Heart left ventricle (tissue), 13 donors: ENCODE measurements at regions not wholly inside any gene's neighbourhood (a gene's known extent, or its start where the extent isn't known, plus 50 kb on each side); places are given as distances from the start of the nearest gene placed in this dataset.

Experiments used
- CTCF ChIP-seq, 12 donors: fragments of 200-600 bp; sonication (generic) in 4 of 12; IDR thresholded peaks; one replicate each; pipeline versions ENCODE4 v1.5.0 to v1.8.0; 2018 to 2022; ENCODE audit warnings: antibody characterized with exemption in 12 of 12, mild to moderate bottlenecking in 5 of 12
- POLR2A ChIP-seq, 2 donors: fragments of 450-650 bp; IDR thresholded peaks; one replicate each; pipeline ENCODE4 v1.6.1; 2017; ENCODE audit warnings: antibody characterized with exemption in 2 of 2, mild to moderate bottlenecking in 2 of 2, moderate library complexity in 2 of 2
- donor health status: ischemic (EF 13 %, LVEDD 7.1; RV severe dilation, severe dysfunction).
- donor health status: DM: no; HTN: yes; CAD: no.
- donor health status: DM: no; HTN: no; CAD: no.
- donor health status: ischemic (EF 25% LVEDD 6.9; RV normal size, moderate dysfunction).
- donor health status: ischemic (EF 25% LVEDD 5.7; RV mildly dilated, moderate dysfunction).
- donor health status: ischemic (EF 35%, LVEDD 5.7; RV mildly dilated, moderate dysfunction).
- donor health status: nonischemic (EF 11% LVEDD 7.7; RV severe dilation, severe dysfunction).
- donor health status: DM: yes; HTN: yes; CAD: no.
- donor health status: PGD.
- donor health status: ischemic (EF 29% LVEDD 5.4; RV normal size, mild dysfunction).
- donor health status: nonischemic (EF 23%, LVEDD 6.1; RV moderate dilation, normal function).

GRCh38 chr3:152173627-152174026 is 95.1 kb upstream of the MBNL1 start:
- no peak for TF ChIP-seq CTCF (IDR thresholded peaks at IDR 0.05)
- TF ChIP-seq POLR2A (IDR thresholded peaks at IDR 0.05) = no peak
